ENCODE measurements at regions not wholly inside any gene's neighbourhood (a gene's known extent, or its start where the extent isn't known, plus 50 kb on each side); places are given as distances from the start of the nearest gene placed in this dataset.
"Not testable (repeated sequence)": the region's sequence is repeated elsewhere in the genome, so short reads cannot be mapped to it uniquely, and the experiment has no call there.

- no peak for DNase-seq (ENCODE audit: low read depth)
These were observed 323.7 kb upstream of the FAM78B start for GRCh38 chr1:166490437-166490991.

- not testable (repeated sequence) for DNase-seq (ENCODE audit: low read depth)
These were observed 327.0 kb upstream of the FAM78B start for GRCh38 chr1:166493765-166494164.

DNA sequence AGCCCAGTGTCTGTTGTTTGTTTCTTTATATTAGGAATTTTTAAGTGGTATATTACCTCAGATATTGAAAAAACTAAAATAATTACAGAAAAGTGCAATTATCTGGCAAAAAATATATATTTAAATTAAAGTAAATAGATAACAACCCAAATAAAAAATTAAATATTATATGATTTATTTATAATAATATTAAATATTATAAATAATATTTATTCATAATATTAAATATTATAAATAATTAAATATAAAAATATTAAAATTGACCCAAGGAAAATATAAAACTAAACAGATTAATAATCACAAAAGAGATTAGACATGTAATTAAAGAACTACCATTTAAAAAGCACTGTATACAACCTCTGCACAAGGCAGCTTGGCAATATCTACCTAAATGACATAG, 331.9 kb upstream of the POGK start:
- no peak for DNase-seq (ENCODE audit: low read depth)

DNA sequence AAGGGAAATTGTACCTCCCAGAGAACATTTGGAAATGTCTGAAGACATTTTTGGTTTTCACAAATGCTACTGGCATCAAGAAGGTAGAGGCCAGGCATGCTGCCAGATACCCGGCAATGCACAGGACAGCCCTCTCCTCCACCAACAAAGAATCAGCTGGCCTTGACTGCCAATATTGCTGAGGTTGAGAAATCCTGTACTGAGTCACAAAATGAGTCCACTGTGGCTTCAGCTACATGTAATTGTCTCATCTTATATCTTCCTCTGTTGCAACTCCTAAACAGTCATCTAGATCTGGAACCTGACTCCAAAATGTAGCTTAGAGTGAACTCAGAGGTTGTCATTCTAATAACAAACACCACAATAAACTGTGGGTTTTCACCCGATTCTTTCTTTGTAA, 327.5 kb upstream of the POGK start:
- peak; percentile 49 for DNase-seq (ENCODE audit: low read depth)

- no peak for DNase-seq (ENCODE audit: low read depth)
These were observed 325.2 kb upstream of the POGK start for GRCh38 chr1:166514067-166514466.

GRCh38 chr1:166527752-166528151, 311.5 kb upstream of the POGK start:
- no peak for DNase-seq (ENCODE audit: low read depth)

GRCh38 chr1:166538646-166539045, 300.6 kb upstream of the POGK start:
- DNase-seq (ENCODE audit: low read depth), result no peak

- no peak for DNase-seq (ENCODE audit: low read depth)
These were observed 295.2 kb upstream of the POGK start for GRCh38 chr1:166544036-166544435.

DNA sequence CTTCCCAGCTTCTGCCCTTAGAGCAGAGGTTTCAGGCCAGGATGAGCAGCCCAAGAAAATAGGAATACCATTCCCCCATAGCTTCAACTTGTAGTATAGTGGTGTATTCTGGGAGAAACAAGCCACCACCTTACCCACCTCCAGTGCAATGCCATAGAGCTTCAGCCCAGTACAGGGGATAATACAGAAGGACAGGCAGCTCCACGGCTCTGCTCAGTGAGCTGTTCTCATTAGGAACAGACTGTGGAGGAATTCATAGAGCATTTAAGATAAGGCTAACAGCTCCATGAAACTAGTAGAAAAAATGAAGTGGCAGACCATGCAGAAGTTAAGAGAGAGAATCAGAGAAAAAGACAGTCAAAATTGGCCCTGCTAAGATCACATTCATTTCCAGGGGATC, 294.7 kb upstream of the POGK start:
- DNase-seq (ENCODE audit: low read depth), result no peak

- DNase-seq (ENCODE audit: low read depth), result no peak
These were observed 286.6 kb upstream of the POGK start for GRCh38 chr1:166552706-166553105.

DNA sequence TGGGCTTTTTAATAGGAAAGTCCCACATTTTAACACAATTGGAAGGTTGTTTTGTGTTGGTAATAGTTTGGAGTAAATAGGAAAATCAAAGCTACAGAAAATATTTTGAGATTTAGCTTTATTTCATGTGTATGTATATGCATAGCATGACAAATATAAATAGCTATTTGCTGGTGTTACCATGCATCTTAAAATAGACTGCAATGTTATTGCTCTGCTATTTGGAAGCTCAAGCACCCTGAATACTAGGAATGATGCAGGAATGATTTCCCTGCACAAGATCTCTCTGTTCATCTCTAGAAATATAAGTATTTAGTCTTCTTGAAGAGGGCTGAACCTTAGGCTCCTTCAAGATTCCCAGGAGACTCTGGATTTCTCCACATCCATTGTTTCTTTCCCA, 268.3 kb upstream of the POGK start:
- DNase-seq (ENCODE audit: low read depth), result no peak

GRCh38 chr1:166573199-166573598, 266.1 kb upstream of the POGK start:
- DNase-seq (ENCODE audit: low read depth), result no peak

DNA sequence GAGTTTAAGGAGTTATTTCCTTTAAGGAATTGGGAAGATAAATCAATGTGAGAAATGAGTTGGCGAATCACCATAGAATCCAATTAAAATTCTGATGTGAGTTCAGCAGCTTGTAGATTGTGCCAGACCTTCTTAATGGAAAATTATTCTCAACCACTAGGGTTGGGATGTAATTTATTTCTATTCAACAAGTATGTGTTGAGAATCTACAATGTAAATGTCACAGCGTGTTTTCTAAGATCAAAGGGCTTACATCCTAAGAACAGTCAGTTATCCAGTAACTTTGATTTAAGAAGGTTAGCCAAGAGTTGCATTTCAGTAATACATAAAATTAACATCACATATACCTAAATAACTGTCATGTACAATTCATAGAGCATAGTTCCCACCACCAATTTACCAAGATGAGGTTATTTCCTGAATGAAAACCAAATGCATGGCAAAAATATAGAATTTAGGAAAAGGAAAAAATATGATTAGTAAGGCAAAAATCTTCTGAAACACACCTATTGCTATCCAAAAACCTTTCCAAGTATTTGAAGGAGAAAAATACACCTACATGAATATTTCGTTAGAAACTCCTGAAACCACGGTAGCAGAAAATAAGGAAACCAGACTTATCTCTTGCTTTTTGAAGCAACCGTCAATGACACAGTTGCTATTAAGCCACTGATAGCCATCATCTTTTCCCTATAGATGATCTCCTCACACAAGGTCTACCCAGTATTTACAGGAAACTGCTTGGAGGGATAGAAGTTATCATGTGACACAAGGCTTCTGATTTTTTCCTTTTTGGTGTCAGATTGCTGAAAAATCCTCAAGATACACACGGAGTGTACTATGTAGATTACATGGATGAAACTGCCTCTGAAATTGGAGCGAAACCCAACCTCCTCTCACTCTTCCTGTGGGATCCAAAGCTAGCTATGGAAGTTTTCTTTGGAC, 259.4 kb upstream of the POGK start:
- DNase-seq (ENCODE audit: low read depth), result no peak

DNA sequence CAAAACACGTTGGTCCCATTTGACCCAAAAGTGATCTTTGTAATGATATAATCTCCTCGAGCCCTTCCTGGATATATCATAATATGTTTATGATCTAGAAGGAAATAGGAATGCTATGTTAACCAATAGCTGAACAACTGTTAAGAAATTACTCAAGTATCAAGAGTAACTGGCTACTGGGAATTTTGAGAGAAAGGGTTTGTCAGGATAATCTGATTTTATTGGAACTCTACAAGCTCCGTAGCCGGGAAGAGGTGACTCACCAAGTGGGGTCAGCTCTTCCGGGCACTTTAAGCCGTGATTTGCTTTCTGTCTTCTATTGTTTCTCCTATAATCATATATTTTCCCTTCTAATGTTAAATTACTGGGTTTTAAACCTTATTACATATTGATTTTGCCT, 250.5 kb upstream of the POGK start:
- DNase-seq (ENCODE audit: low read depth), result no peak

DNA sequence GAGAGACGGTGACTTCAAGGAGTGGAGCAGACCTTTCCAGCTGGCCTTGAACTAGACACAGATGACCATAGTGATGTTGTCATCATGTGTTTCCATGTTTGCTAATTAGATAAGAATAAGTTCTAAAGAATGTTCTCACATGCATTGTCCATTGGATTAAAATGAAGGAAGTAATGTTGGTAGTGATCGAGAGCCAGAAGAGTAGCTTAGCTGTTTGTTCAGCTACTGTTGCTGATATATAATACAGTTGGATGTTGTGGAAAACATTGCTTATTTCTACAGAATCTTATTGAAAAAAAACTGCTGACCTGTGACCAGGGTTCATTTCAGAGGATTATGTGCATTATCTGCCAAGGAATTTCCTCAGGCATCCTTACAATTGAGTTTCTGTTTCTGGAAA, 249.1 kb upstream of the POGK start:
- no peak for DNase-seq (ENCODE audit: low read depth)

- no peak for DNase-seq (ENCODE audit: low read depth)
These were observed 244.6 kb upstream of the POGK start for GRCh38 chr1:166594646-166595045.

DNA sequence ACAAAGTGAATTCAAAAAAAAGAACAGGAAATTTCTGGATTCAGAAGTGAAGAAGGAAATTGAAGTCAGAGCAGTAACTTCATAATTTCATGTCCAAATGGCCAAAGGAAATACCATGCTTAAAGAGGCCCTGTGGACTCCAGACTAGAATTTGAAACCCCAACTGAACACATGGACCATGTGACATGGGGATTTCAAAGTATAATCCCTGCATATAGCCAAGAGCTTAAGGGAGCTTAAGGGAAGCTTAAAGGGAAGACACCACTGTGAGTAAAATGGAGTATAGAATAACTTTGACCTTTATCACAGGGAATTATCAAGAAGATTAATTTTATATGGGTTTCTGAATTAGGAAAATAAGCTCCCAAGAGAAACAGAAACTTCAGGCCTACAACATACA, 241.8 kb upstream of the POGK start:
- DNase-seq (ENCODE audit: low read depth), result no peak

GRCh38 chr1:166600574-166600973, 238.7 kb upstream of the POGK start:
- no peak for DNase-seq (ENCODE audit: low read depth)

- DNase-seq (ENCODE audit: low read depth), result no peak
These were observed 237.5 kb upstream of the POGK start for GRCh38 chr1:166601650-166602278.

DNA sequence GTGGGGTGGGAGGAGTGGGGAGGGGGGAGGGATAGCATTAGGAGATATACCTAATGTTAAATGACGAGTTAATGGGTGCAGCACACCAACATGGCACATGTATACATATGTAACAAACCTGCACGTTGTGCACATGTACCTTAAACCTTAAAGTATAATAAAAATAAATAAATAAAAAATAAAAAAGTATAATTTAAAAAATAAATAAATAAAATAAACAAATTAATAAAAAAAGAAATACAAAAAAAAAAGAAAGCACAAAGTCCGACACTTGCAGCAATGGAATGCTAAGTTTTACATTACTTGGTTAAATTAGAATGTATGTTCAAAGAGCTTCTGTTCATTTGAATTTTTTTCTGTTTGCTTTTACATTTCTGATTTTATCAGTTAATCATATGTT, 236.5 kb upstream of the POGK start:
- not testable (repeated sequence) for DNase-seq (ENCODE audit: low read depth)

GRCh38 chr1:166603296-166603695, 236.0 kb upstream of the POGK start:
- no peak for DNase-seq (ENCODE audit: low read depth)

DNA sequence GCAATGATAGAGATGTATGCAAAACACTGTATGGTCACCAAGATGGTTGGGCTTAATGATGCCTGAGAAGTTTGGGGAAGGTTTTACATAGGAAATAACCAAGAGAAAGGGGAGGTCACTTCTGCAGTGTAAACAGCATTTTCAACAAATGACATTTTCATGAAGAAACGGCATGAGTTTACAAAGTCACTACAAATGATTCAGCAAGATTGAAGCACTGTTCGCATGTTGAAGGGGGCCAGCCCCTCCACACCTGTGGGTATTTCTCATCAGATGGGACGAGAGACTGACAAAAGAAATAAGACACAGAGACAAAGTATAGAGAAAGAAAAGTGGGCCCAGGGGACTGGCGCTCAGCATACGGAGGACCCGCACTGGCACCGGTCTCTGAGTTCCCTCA, 234.1 kb upstream of the POGK start:
- DNase-seq (ENCODE audit: low read depth), result no peak

DNA sequence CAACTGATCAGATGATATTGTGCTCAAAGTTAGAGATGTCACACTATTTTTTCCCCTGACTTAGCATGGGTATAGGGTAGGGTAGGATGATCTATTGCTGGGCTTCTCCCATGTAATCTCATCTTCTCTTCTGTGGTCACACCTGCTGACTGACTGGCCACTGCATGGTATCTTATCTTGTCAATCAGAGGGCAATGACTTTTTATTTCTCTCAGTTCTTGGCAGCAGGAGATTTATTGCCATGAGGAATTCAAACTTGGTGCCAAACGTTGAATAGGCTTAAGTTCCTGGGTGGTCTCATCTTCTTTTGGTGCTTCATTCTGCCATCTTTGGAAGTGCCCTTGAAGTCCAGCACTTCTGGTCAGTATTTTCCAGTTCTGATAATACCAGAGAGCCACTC, 226.4 kb upstream of the POGK start:
- no peak for DNase-seq (ENCODE audit: low read depth)

All from HS-5 (cell line).